Left ventricle myocardium inferior (tissue), 1 donor: ENCODE measurements at regions not wholly inside any gene's neighbourhood (a gene's known extent, or its start where the extent isn't known, plus 50 kb on each side); places are given as distances from the start of the nearest gene placed in this dataset.

Experiments used
- DNase-seq: peaks from one replicate; pipeline ENCODE4 v3.0.0-alpha.2; 2020
- H3K27ac ChIP-seq: fragments of 200-600 bp; replicated peaks from 2 replicates; pipeline ENCODE4 v1.8.0; 2021
- H3K27me3 ChIP-seq: fragments of 200-600 bp; 2 replicates; pipeline ENCODE4 v1.8.0; 2021; ENCODE audit warnings: low read depth
- H3K36me3 ChIP-seq: fragments of 200-600 bp; 2 replicates; pipeline ENCODE4 v1.8.0; 2021
- H3K4me1 ChIP-seq: fragments of 200-600 bp; 2 replicates; pipeline ENCODE4 v1.8.0; 2021
- H3K4me3 ChIP-seq: fragments of 200-600 bp; 2 replicates; pipeline ENCODE4 v1.8.0; 2021; ENCODE audit warnings: mild to moderate bottlenecking, moderate library complexity
- H3K9me3 ChIP-seq: fragments of 200-600 bp; replicated peaks from 2 replicates; pipeline ENCODE4 v1.8.0; 2021
- CTCF ChIP-seq: fragments of 200-600 bp; IDR thresholded peaks from 2 replicates; pipeline ENCODE4 v1.8.0; 2021; ENCODE audit warnings: antibody characterized with exemption, mild to moderate bottlenecking, borderline replicate concordance
- intact Hi-C: fragments of 100-400 bp; cut with micrococcal nuclease; formaldehyde crosslinking; loops from one replicate; pipeline ENCODE4 v1.11.0; 2022
- donor health status: DM: no; HTN: yes; CAD: no; lungs with severe emphysema.

GRCh38 chr5:114238771-114239313 lies 123.0 kb upstream of the KCNN2 start:
- no peak for DNase-seq
- Histone ChIP-seq H3K36me3 (no peaks in the 10 kb centered on the region), H3K4me3 (no peak overlapping the region), H3K9me3 (no peaks in the 10 kb centered on the region), H3K27ac (no peak overlapping the region), H3K27me3 (no peaks in the 10 kb centered on the region), H3K4me1 (no peaks in the 10 kb centered on the region)
- intact Hi-C loops: no loop called here
- no peak for TF ChIP-seq CTCF

- intact Hi-C loops: no loop called here
- H3K36me3 ChIP-seq: no peaks in the 10 kb centered on the region
- H3K27me3 ChIP-seq: no peaks in the 10 kb centered on the region
- no peaks in the 10 kb centered on the region for H3K4me1 ChIP-seq
- no peak for TF ChIP-seq CTCF
- no peak overlapping the region for H3K27ac ChIP-seq
- no peaks in the 10 kb centered on the region for H3K9me3 ChIP-seq
- H3K4me3 ChIP-seq: no peak overlapping the region
- no peak for DNase-seq
Measured at GRCh38 chr5:114243281-114243971, 118.4 kb upstream of the KCNN2 start.

GRCh38 chr5:114243972-114244317 lies 117.9 kb upstream of the KCNN2 start:
- Histone ChIP-seq H3K9me3 (no peaks in the 10 kb centered on the region), H3K36me3 (no peaks in the 10 kb centered on the region), H3K27ac (no peak overlapping the region), H3K27me3 (no peaks in the 10 kb centered on the region), H3K4me1 (no peaks in the 10 kb centered on the region), H3K4me3 (no peak overlapping the region)
- DNase-seq: no peak
- no peak for TF ChIP-seq CTCF
- intact Hi-C loops: no loop called here

- no peak for TF ChIP-seq CTCF
- intact Hi-C loops: no loop called here
- Histone ChIP-seq H3K36me3 (no peaks in the 10 kb centered on the region), H3K9me3 (no peaks in the 10 kb centered on the region), H3K27me3 (no peaks in the 10 kb centered on the region), H3K4me3 (no peak overlapping the region), H3K27ac (no peak overlapping the region), H3K4me1 (no peaks in the 10 kb centered on the region)
- DNase-seq: no peak
Measured at GRCh38 chr5:114249823-114250222, 112.0 kb upstream of the KCNN2 start.

GRCh38 chr5:114250536-114250935 lies 111.3 kb upstream of the KCNN2 start:
- no peak for DNase-seq
- Histone ChIP-seq H3K4me1 (no peaks in the 10 kb centered on the region), H3K9me3 (no peaks in the 10 kb centered on the region), H3K36me3 (no peaks in the 10 kb centered on the region), H3K27ac (no peak overlapping the region), H3K27me3 (no peaks in the 10 kb centered on the region), H3K4me3 (no peak overlapping the region)
- TF ChIP-seq CTCF: no peak
- intact Hi-C loops: no loop called here
